ENCODE measurements at regions not wholly inside any gene's neighbourhood (a gene's known extent, or its start where the extent isn't known, plus 50 kb on each side); places are given as distances from the start of the nearest gene placed in this dataset.

- Mint-ChIP-seq H3K4me1 (ENCODE audit: low read depth) (no peaks in the 10 kb centered on the region), H3K27me3 (ENCODE audit: low read depth) (no peaks in the 10 kb centered on the region), H3K4me3 (no peak overlapping the region), H3K27ac (no peak overlapping the region), H3K9me3 (no peaks in the 10 kb centered on the region), H3K36me3 (ENCODE audit: low read depth) (no peaks in the 10 kb centered on the region)
- no peak for DNase-seq (ENCODE audit: low spot score)
Observed at GRCh38 chr1:201712387-201713085, 116.4 kb upstream of the IPO9 start.

- H3K27ac Mint-ChIP-seq: no peak overlapping the region
- no peaks in the 10 kb centered on the region for H3K4me1 Mint-ChIP-seq (ENCODE audit: low read depth)
- DNase-seq (ENCODE audit: low spot score): no peak
- H3K27me3 Mint-ChIP-seq (ENCODE audit: low read depth): no peaks in the 10 kb centered on the region
- H3K4me3 Mint-ChIP-seq: no peak overlapping the region
- H3K9me3 Mint-ChIP-seq: no peaks in the 10 kb centered on the region
- no peaks in the 10 kb centered on the region for H3K36me3 Mint-ChIP-seq (ENCODE audit: low read depth)
Observed at GRCh38 chr1:201713086-201713810, 115.7 kb upstream of the IPO9 start.

- H3K36me3 Mint-ChIP-seq (ENCODE audit: low read depth): no peaks in the 10 kb centered on the region
- H3K9me3 Mint-ChIP-seq: no peaks in the 10 kb centered on the region
- peaks cover 1% of the 10 kb centered on the region for H3K4me1 Mint-ChIP-seq (ENCODE audit: low read depth)
- no peak for DNase-seq (ENCODE audit: low spot score)
- no peak overlapping the region for H3K27ac Mint-ChIP-seq
- H3K4me3 Mint-ChIP-seq: no peak overlapping the region
- H3K27me3 Mint-ChIP-seq (ENCODE audit: low read depth): no peaks in the 10 kb centered on the region
Observed at GRCh38 chr1:201714542-201715329, 114.2 kb upstream of the IPO9 start.

- DNase-seq (ENCODE audit: low spot score): no peak
- no peak overlapping the region for H3K4me3 Mint-ChIP-seq
- H3K36me3 Mint-ChIP-seq (ENCODE audit: low read depth): no peaks in the 10 kb centered on the region
- peaks cover 1% of the 10 kb centered on the region for H3K4me1 Mint-ChIP-seq (ENCODE audit: low read depth)
- no peak overlapping the region for H3K27ac Mint-ChIP-seq
- no peaks in the 10 kb centered on the region for H3K9me3 Mint-ChIP-seq
- H3K27me3 Mint-ChIP-seq (ENCODE audit: low read depth): no peaks in the 10 kb centered on the region
Observed at GRCh38 chr1:201715351-201715750, 113.6 kb upstream of the IPO9 start.

- DNase-seq (ENCODE audit: low spot score): no peak
- Mint-ChIP-seq H3K27me3 (ENCODE audit: low read depth) (no peaks in the 10 kb centered on the region), H3K4me3 (no peak overlapping the region), H3K27ac (no peak overlapping the region), H3K36me3 (ENCODE audit: low read depth) (no peaks in the 10 kb centered on the region), H3K9me3 (no peaks in the 10 kb centered on the region), H3K4me1 (ENCODE audit: low read depth) (peaks cover 1% of the 10 kb centered on the region)
Observed at GRCh38 chr1:201715801-201716741, 112.9 kb upstream of the IPO9 start.

GRCh38 chr1:201716742-201717135, 112.2 kb upstream of the IPO9 start:
- H3K4me1 Mint-ChIP-seq (ENCODE audit: low read depth): peaks cover 1% of the 10 kb centered on the region
- no peaks in the 10 kb centered on the region for H3K27me3 Mint-ChIP-seq (ENCODE audit: low read depth)
- no peak for DNase-seq (ENCODE audit: low spot score)
- H3K27ac Mint-ChIP-seq: no peak overlapping the region
- H3K9me3 Mint-ChIP-seq: no peaks in the 10 kb centered on the region
- H3K4me3 Mint-ChIP-seq: no peak overlapping the region
- H3K36me3 Mint-ChIP-seq (ENCODE audit: low read depth): no peaks in the 10 kb centered on the region

- Mint-ChIP-seq H3K27ac (no peak overlapping the region), H3K4me3 (no peak overlapping the region), H3K4me1 (ENCODE audit: low read depth) (peaks cover 1% of the 10 kb centered on the region)
Observed at GRCh38 chr1:201717286-201717685, 111.7 kb upstream of the IPO9 start.

GRCh38 chr1:201718346-201719202, 110.4 kb upstream of the IPO9 start:
- Mint-ChIP-seq H3K4me1 (ENCODE audit: low read depth) (peaks cover 1% of the 10 kb centered on the region), H3K9me3 (no peaks in the 10 kb centered on the region), H3K36me3 (ENCODE audit: low read depth) (no peaks in the 10 kb centered on the region), H3K27me3 (ENCODE audit: low read depth) (peaks cover 2% of the 10 kb centered on the region), H3K4me3 (no peak overlapping the region), H3K27ac (no peak overlapping the region)
- DNase-seq (ENCODE audit: low spot score): no peak

More at GRCh38 chr1:201717286-201717685, 111.7 kb upstream of the IPO9 start:
- no peak for DNase-seq (ENCODE audit: low spot score)
- H3K36me3 Mint-ChIP-seq (ENCODE audit: low read depth): no peaks in the 10 kb centered on the region
- H3K27me3 Mint-ChIP-seq (ENCODE audit: low read depth): peaks cover 2% of the 10 kb centered on the region
- no peaks in the 10 kb centered on the region for H3K9me3 Mint-ChIP-seq

- Mint-ChIP-seq H3K4me1 (ENCODE audit: low read depth) (peaks cover 1% of the 10 kb centered on the region), H3K27me3 (ENCODE audit: low read depth) (peaks cover 2% of the 10 kb centered on the region), H3K4me3 (no peak overlapping the region), H3K36me3 (ENCODE audit: low read depth) (no peaks in the 10 kb centered on the region), H3K9me3 (no peaks in the 10 kb centered on the region), H3K27ac (no peak overlapping the region)
- DNase-seq (ENCODE audit: low spot score): no peak
Observed at GRCh38 chr1:201719812-201720521, 109.0 kb upstream of the IPO9 start.

- Mint-ChIP-seq H3K9me3 (no peaks in the 10 kb centered on the region), H3K4me1 (ENCODE audit: low read depth) (peaks cover 1% of the 10 kb centered on the region), H3K27me3 (ENCODE audit: low read depth) (peaks cover 2% of the 10 kb centered on the region), H3K4me3 (no peak overlapping the region), H3K27ac (no peak overlapping the region), H3K36me3 (ENCODE audit: low read depth) (no peaks in the 10 kb centered on the region)
- DNase-seq (ENCODE audit: low spot score): no peak
Observed at GRCh38 chr1:201720522-201720844, 108.5 kb upstream of the IPO9 start.

- Mint-ChIP-seq H3K27me3 (ENCODE audit: low read depth) (peaks cover 2% of the 10 kb centered on the region), H3K9me3 (no peaks in the 10 kb centered on the region), H3K27ac (no peak overlapping the region), H3K4me3 (no peak overlapping the region), H3K36me3 (ENCODE audit: low read depth) (no peaks in the 10 kb centered on the region), H3K4me1 (ENCODE audit: low read depth) (peaks cover 1% of the 10 kb centered on the region)
- DNase-seq (ENCODE audit: low spot score): no peak
Observed at GRCh38 chr1:201721082-201722049, 107.6 kb upstream of the IPO9 start.
